ENCODE measurements at regions not wholly inside any gene's neighbourhood (a gene's known extent, or its start where the extent isn't known, plus 50 kb on each side); places are given as distances from the start of the nearest gene placed in this dataset.

- no peak overlapping the region for H2AFZ ChIP-seq (ENCODE audit: low read length)
- H3F3A ChIP-seq (ENCODE audit: insufficient read depth, low read length): no peaks in the 10 kb centered on the region
- no peaks in the 10 kb centered on the region for H3K36me3 ChIP-seq (ENCODE audit: insufficient read depth, low read length)
- no peaks in the 10 kb centered on the region for H3K4me1 ChIP-seq (ENCODE audit: insufficient read depth, low read length, severe bottlenecking)
- H4K20me1 ChIP-seq (ENCODE audit: insufficient read depth, low read length): no peaks in the 10 kb centered on the region
- no peaks in the 10 kb centered on the region for H3K9me2 ChIP-seq (ENCODE audit: low read depth, low read length)
- H3K27ac ChIP-seq (ENCODE audit: low read depth, low read length, poor library complexity, severe bottlenecking): no peak overlapping the region
- no peak for TF ChIP-seq EZH2 (IDR thresholded peaks at IDR 0.05; ENCODE audit: borderline replicate concordance, low read length)
- H3K4me3 ChIP-seq (ENCODE audit: low read depth, low read length, poor library complexity, severe bottlenecking): no peak overlapping the region
- H3K9ac ChIP-seq (ENCODE audit: low read length): no peak overlapping the region
- no peaks in the 10 kb centered on the region for H3K9me3 ChIP-seq (ENCODE audit: low read length)
- no peaks in the 10 kb centered on the region for H3K27me3 ChIP-seq (ENCODE audit: insufficient read depth, low read length)
- H3K79me2 ChIP-seq (ENCODE audit: insufficient read depth, low read length): no peaks in the 10 kb centered on the region
- no peak overlapping the region for H3K4me2 ChIP-seq (ENCODE audit: low read length)
Observed at GRCh38 chr2:18273205-18273604, 287.2 kb downstream of the RDH14 start.

GRCh38 chr2:18272148-18272494 is 288.3 kb downstream of the RDH14 start:
- no peaks in the 10 kb centered on the region for H3K36me3 ChIP-seq (ENCODE audit: insufficient read depth, low read length)
- H3K4me1 ChIP-seq (ENCODE audit: insufficient read depth, low read length, severe bottlenecking): no peaks in the 10 kb centered on the region
- no peaks in the 10 kb centered on the region for H3K9me2 ChIP-seq (ENCODE audit: low read depth, low read length)
- H3K79me2 ChIP-seq (ENCODE audit: insufficient read depth, low read length): no peaks in the 10 kb centered on the region
- H4K20me1 ChIP-seq (ENCODE audit: insufficient read depth, low read length): no peaks in the 10 kb centered on the region
- H2AFZ ChIP-seq (ENCODE audit: low read length): no peak overlapping the region
- no peak overlapping the region for H3K27ac ChIP-seq (ENCODE audit: low read depth, low read length, poor library complexity, severe bottlenecking)
- TF ChIP-seq EZH2 (IDR thresholded peaks at IDR 0.05; ENCODE audit: borderline replicate concordance, low read length): no peak
- no peak for TF ChIP-seq CTCF (IDR thresholded peaks at IDR 0.05; ENCODE audit: low read length)
- no peak overlapping the region for H3K4me3 ChIP-seq (ENCODE audit: low read depth, low read length, poor library complexity, severe bottlenecking)
- H3K9me3 ChIP-seq (ENCODE audit: low read length): no peaks in the 10 kb centered on the region
- H3K27me3 ChIP-seq (ENCODE audit: insufficient read depth, low read length): no peaks in the 10 kb centered on the region
- H3K9ac ChIP-seq (ENCODE audit: low read length): no peak overlapping the region
- H3F3A ChIP-seq (ENCODE audit: insufficient read depth, low read length): no peaks in the 10 kb centered on the region
- no peak overlapping the region for H3K4me2 ChIP-seq (ENCODE audit: low read length)

- Histone ChIP-seq H3K36me3 (ENCODE audit: insufficient read depth, low read length) (no peaks in the 10 kb centered on the region), H3K79me2 (ENCODE audit: insufficient read depth, low read length) (no peaks in the 10 kb centered on the region), H3K9ac (ENCODE audit: low read length) (no peak overlapping the region), H3K27me3 (ENCODE audit: insufficient read depth, low read length) (no peaks in the 10 kb centered on the region), H3K9me3 (ENCODE audit: low read length) (no peaks in the 10 kb centered on the region), H3K4me1 (ENCODE audit: insufficient read depth, low read length, severe bottlenecking) (no peaks in the 10 kb centered on the region), H2AFZ (ENCODE audit: low read length) (no peak overlapping the region), H3K4me3 (ENCODE audit: low read depth, low read length, poor library complexity, severe bottlenecking) (no peak overlapping the region), H3K4me2 (ENCODE audit: low read length) (no peak overlapping the region), H3K9me2 (ENCODE audit: low read depth, low read length) (no peaks in the 10 kb centered on the region), H4K20me1 (ENCODE audit: insufficient read depth, low read length) (no peaks in the 10 kb centered on the region), H3K27ac (ENCODE audit: low read depth, low read length, poor library complexity, severe bottlenecking) (no peak overlapping the region), H3F3A (ENCODE audit: insufficient read depth, low read length) (no peaks in the 10 kb centered on the region)
- TF ChIP-seq EZH2 (IDR thresholded peaks at IDR 0.05; ENCODE audit: borderline replicate concordance, low read length) (no peak), CTCF (IDR thresholded peaks at IDR 0.05; ENCODE audit: low read length) (no peak)
Observed at GRCh38 chr2:18271370-18272147, 288.9 kb downstream of the RDH14 start.

GRCh38 chr2:18268400-18268799 is 292.1 kb downstream of the RDH14 start:
- H4K20me1 ChIP-seq (ENCODE audit: insufficient read depth, low read length): no peaks in the 10 kb centered on the region
- no peak overlapping the region for H3K9ac ChIP-seq (ENCODE audit: low read length)
- no peak for TF ChIP-seq EZH2 (IDR thresholded peaks at IDR 0.05; ENCODE audit: borderline replicate concordance, low read length)
- no peak for TF ChIP-seq CTCF (IDR thresholded peaks at IDR 0.05; ENCODE audit: low read length)
- H3K4me1 ChIP-seq (ENCODE audit: insufficient read depth, low read length, severe bottlenecking): no peaks in the 10 kb centered on the region
- H3K4me3 ChIP-seq (ENCODE audit: low read depth, low read length, poor library complexity, severe bottlenecking): no peak overlapping the region
- H3K36me3 ChIP-seq (ENCODE audit: insufficient read depth, low read length): no peaks in the 10 kb centered on the region
- no peak overlapping the region for H3K27ac ChIP-seq (ENCODE audit: low read depth, low read length, poor library complexity, severe bottlenecking)
- H3K9me3 ChIP-seq (ENCODE audit: low read length): no peaks in the 10 kb centered on the region
- no peak overlapping the region for H2AFZ ChIP-seq (ENCODE audit: low read length)
- no peaks in the 10 kb centered on the region for H3F3A ChIP-seq (ENCODE audit: insufficient read depth, low read length)
- no peaks in the 10 kb centered on the region for H3K79me2 ChIP-seq (ENCODE audit: insufficient read depth, low read length)
- H3K9me2 ChIP-seq (ENCODE audit: low read depth, low read length): no peaks in the 10 kb centered on the region
- H3K27me3 ChIP-seq (ENCODE audit: insufficient read depth, low read length): no peaks in the 10 kb centered on the region
- no peak overlapping the region for H3K4me2 ChIP-seq (ENCODE audit: low read length)
